Karpas-422 (cell line): ENCODE measurements at regions not wholly inside any gene's neighbourhood (a gene's known extent, or its start where the extent isn't known, plus 50 kb on each side); places are given as distances from the start of the nearest gene placed in this dataset.

ENCODE experiments used
- DNase-seq: peaks from one replicate; pipeline ENCODE4 v3.0.0-alpha.2; 2015
- H2AFZ ChIP-seq: fragments of 200-600 bp; sonication (generic); 2 replicates; pipeline ENCODE4 v1.6.1; 2014; ENCODE audit warnings: antibody characterized with exemption, low read length, mixed read lengths
- H3K27ac ChIP-seq: fragments of 200-600 bp; sonication (generic); 2 replicates; pipeline ENCODE4 v1.5.1; 2014; ENCODE audit warnings: mild to moderate bottlenecking, low read length, moderate library complexity
- H3K27me3 ChIP-seq: fragments of 200-600 bp; sonication (generic); 2 replicates; pipeline ENCODE4 v1.6.1; 2014; ENCODE audit warnings: low read length, mixed read lengths
- H3K36me3 ChIP-seq: fragments of 200-600 bp; sonication (generic); 2 replicates; pipeline ENCODE4 v1.6.1; 2014; ENCODE audit warnings: low read length, mixed read lengths; ENCODE audit not compliant: insufficient read depth
- H3K4me1 ChIP-seq: fragments of 200-600 bp; sonication (generic); 2 replicates; pipeline ENCODE4 v1.6.1; 2014; ENCODE audit warnings: mild to moderate bottlenecking, low read length, mixed read lengths
- H3K4me2 ChIP-seq: fragments of 200-600 bp; sonication (generic); 2 replicates; pipeline ENCODE4 v1.6.1; 2014; ENCODE audit warnings: low read length, low read depth, mild to moderate bottlenecking; ENCODE audit not compliant: poor library complexity, severe bottlenecking
- H3K4me3 ChIP-seq: fragments of 200-600 bp; sonication (generic); 2 replicates; pipeline ENCODE4 v1.5.1; 2014; ENCODE audit warnings: mild to moderate bottlenecking, antibody characterized with exemption, low read length, mixed read lengths
- H3K79me2 ChIP-seq: fragments of 200-600 bp; sonication (generic); 2 replicates; pipeline ENCODE4 v1.6.1; 2014; ENCODE audit warnings: mild to moderate bottlenecking, low read length, mixed read lengths
- H3K9ac ChIP-seq: fragments of 200-600 bp; sonication (generic); 2 replicates; pipeline ENCODE4 v1.6.0; 2014; ENCODE audit warnings: low read length
- H3K9me2 ChIP-seq: fragments of 200-600 bp; sonication (generic), shearing (Covaris generic); replicated peaks from 2 replicates; pipeline ENCODE4 v1.6.0; 2014; ENCODE audit warnings: mild to moderate bottlenecking, low read length, moderate library complexity; ENCODE audit not compliant: insufficient read depth
- H3K9me3 ChIP-seq: fragments of 300-700, 200-600 bp; sonication (generic); 2 replicates; pipeline ENCODE4 v1.6.1; 2014; ENCODE audit warnings: low read length, mixed read lengths
- H4K20me1 ChIP-seq: fragments of 200-600 bp; sonication (generic); 2 replicates; pipeline ENCODE4 v1.6.1; 2014; ENCODE audit warnings: mild to moderate bottlenecking, antibody characterized with exemption, low read length, low read depth; ENCODE audit not compliant: insufficient read depth

DNA sequence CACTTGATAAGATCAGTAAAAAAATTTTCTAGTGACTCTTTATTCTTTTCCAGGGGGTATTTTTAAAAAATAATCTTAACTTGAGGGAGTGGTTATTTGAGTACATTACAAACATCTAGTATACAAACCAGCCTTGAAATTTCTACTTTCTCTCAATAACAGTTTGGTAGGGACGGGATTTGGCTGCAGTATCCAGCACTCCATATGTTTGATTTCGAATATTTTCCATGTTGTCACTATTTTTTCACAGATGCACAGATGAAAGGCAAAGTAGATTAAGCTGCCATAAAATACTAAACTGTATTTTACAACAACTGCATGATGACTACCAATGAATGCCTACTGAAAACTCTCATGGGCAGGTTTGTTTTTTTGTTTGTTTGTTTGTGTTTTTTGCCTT lies 225.0 kb downstream of the COX7B2 start:
- Histone ChIP-seq H3K27me3 (no peaks in the 10 kb centered on the region), H2AFZ (no peak overlapping the region), H3K9me2 (no peaks in the 10 kb centered on the region), H3K4me2 (no peak overlapping the region), H3K4me3 (no peak overlapping the region), H3K27ac (no peak overlapping the region), H3K4me1 (no peaks in the 10 kb centered on the region), H3K9me3 (peaks cover 12% of the 10 kb centered on the region), H3K36me3 (no peaks in the 10 kb centered on the region), H3K79me2 (no peaks in the 10 kb centered on the region), H3K9ac (no peak overlapping the region), H4K20me1 (no peaks in the 10 kb centered on the region)
- no peak for DNase-seq

DNA sequence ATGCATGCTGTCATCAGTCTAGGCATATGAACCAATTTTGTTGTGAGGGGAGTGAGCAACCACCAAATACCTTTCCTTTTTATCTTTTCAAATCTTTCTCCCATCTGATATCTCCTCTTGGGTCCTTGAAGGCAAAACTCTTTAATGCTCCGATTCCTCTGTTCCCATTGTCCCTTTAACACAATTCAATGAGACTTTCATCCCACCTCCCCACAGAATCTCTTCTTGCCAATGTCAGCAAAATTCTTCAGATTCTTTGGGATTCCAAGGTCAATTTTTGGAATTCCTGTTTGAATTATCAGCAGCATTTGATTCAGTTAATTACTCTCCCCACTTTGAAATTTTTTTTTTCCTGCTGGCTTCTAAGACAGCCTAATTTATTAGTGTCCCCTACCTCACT lies 232.7 kb downstream of the COX7B2 start:
- no peaks in the 10 kb centered on the region for H4K20me1 ChIP-seq
- no peaks in the 10 kb centered on the region for H3K27me3 ChIP-seq
- peaks cover 22% of the 10 kb centered on the region for H3K9me3 ChIP-seq
- H3K9ac ChIP-seq: no peak overlapping the region
- no peaks in the 10 kb centered on the region for H3K9me2 ChIP-seq
- no peaks in the 10 kb centered on the region for H3K79me2 ChIP-seq
- no peaks in the 10 kb centered on the region for H3K4me1 ChIP-seq
- no peak overlapping the region for H3K4me3 ChIP-seq
- no peak overlapping the region for H2AFZ ChIP-seq
- H3K27ac ChIP-seq: no peak overlapping the region
- no peaks in the 10 kb centered on the region; the same call in 1 of the 2 replicates for H3K36me3 ChIP-seq
- H3K4me2 ChIP-seq: no peak overlapping the region
- no peak for DNase-seq

DNA sequence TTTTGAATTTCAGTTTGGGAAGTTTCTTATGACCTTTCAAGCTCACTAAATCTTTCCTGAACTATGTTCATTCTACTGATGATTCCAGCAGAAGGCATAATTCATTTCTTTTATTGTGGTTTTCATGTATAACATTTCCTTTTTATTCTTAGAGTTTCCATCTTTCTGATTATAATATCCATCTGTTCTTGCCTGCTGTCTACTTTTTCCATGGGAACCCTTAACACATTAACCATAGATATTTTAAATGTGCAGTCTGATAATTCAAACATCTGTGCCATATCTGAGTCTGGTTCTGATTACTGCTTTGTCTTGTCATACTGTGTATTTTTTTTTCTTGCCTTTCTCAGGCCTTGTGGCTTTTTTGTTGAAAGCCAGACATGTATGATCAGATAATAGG lies 234.7 kb downstream of the COX7B2 start:
- Histone ChIP-seq H3K9ac (no peak overlapping the region), H3K79me2 (no peaks in the 10 kb centered on the region), H3K9me2 (no peaks in the 10 kb centered on the region), H3K4me3 (no peak overlapping the region), H3K4me1 (no peaks in the 10 kb centered on the region), H3K27ac (no peak overlapping the region), H2AFZ (no peak overlapping the region), H3K27me3 (no peaks in the 10 kb centered on the region), H3K36me3 (no peaks in the 10 kb centered on the region; the same call in 1 of the 2 replicates), H4K20me1 (no peaks in the 10 kb centered on the region), H3K4me2 (no peak overlapping the region), H3K9me3 (peaks cover 12% of the 10 kb centered on the region)
- DNase-seq: no peak

DNA sequence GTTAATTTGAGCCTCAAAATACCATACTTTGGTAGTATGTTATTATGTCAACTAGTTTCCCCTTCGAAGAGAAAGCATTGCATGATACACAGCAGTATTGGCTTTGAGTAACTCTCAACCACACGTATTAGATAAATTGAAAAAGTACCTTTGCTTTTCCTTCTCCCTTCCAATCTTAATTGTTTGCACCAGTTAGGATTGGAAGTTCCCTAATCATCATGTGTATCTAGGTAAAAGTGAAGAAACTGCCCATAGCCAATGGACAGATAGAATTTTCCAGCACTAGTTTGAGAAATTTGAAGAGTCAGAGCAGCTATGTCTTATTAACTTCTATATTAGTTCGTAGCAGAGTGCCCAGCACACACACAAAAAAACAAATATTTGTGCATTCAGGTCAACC lies 241.3 kb downstream of the COX7B2 start:
- Histone ChIP-seq H4K20me1 (no peaks in the 10 kb centered on the region), H3K27ac (no peak overlapping the region), H3K4me2 (no peak overlapping the region), H3K27me3 (no peaks in the 10 kb centered on the region), H3K4me3 (no peak overlapping the region), H3K9me3 (no peaks in the 10 kb centered on the region), H3K9me2 (no peaks in the 10 kb centered on the region), H3K79me2 (no peaks in the 10 kb centered on the region), H3K36me3 (no peaks in the 10 kb centered on the region), H2AFZ (no peak overlapping the region), H3K4me1 (no peaks in the 10 kb centered on the region), H3K9ac (no peak overlapping the region)
- DNase-seq: no peak

DNA sequence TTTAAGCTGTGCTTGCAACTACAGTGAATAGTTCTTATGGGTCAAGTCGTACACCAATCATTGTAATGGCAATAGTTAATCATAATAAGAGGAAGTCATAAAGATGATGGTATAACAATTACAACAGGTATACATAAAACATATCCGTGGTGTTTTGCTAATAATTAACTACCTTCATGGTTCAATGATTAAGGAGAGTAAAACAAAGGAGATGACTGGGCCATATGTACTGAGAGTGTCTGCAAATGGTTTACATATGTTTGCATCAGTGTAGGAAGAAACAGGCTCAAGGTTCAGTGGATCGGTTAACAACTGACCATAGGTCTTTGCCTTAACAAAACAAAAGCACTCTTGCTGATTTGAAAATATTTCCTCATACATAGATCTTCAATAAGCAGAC lies 253.0 kb downstream of the COX7B2 start:
- H3K27ac ChIP-seq: no peak overlapping the region
- H3K79me2 ChIP-seq: no peaks in the 10 kb centered on the region
- no peak overlapping the region for H2AFZ ChIP-seq
- H3K4me2 ChIP-seq: no peak overlapping the region
- no peak overlapping the region for H3K9ac ChIP-seq
- H3K4me1 ChIP-seq: no peaks in the 10 kb centered on the region
- no peaks in the 10 kb centered on the region; the same call in 1 of the 2 replicates for H3K9me3 ChIP-seq
- no peaks in the 10 kb centered on the region for H4K20me1 ChIP-seq
- no peaks in the 10 kb centered on the region for H3K27me3 ChIP-seq
- no peaks in the 10 kb centered on the region for H3K36me3 ChIP-seq
- H3K9me2 ChIP-seq: no peaks in the 10 kb centered on the region
- no peak overlapping the region for H3K4me3 ChIP-seq
- no peak for DNase-seq

DNA sequence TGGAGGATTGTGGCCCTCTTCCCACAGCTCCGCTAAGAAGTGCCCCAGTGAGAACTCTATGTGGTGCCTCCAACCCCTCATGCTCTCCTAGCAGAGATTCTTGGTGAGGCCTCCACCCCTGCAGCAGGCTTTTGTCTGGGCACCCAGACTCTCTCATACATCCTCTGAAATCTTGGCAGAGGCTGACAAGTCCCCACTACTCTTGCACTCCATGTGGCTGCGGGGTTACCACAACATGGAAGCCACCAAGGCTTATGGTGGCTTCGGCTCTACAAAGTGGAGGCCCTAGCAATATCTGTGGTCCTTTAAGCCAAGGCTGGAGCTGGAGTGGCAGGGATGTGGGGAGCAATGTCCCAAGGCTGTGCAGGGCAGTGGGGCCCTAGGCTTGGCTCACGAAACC lies 255.2 kb downstream of the COX7B2 start:
- Histone ChIP-seq H2AFZ (no peak overlapping the region), H3K9me3 (peaks cover 8% of the 10 kb centered on the region; the same call in 1 of the 2 replicates), H3K4me1 (no peaks in the 10 kb centered on the region), H3K9ac (no peak overlapping the region), H3K27ac (no peak overlapping the region), H3K4me2 (no peak overlapping the region), H3K36me3 (no peaks in the 10 kb centered on the region), H3K27me3 (no peaks in the 10 kb centered on the region), H4K20me1 (no peaks in the 10 kb centered on the region), H3K4me3 (no peak overlapping the region), H3K79me2 (no peaks in the 10 kb centered on the region), H3K9me2 (no peaks in the 10 kb centered on the region)
- DNase-seq: no peak

DNA sequence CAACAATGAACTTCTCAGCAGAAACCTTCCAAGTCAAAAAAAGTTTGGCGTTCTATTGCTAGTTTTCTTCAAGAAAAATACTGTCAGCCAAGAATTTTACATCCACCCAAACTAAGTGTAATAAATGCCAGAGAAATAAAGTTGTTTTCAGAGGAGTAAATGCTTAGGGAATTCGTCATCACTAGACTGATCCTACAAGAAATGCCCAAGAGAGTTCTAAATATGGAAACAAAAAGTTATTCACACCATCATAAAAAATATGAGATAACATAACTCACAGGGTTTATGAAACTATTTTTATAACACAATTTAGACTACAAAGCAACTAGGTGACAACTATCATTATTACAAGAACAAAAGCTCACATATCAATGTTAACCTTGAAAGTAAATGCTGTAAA lies 259.5 kb upstream of the GABRA2 start:
- Histone ChIP-seq H3K27ac (no peak overlapping the region), H3K9ac (no peak overlapping the region), H2AFZ (no peak overlapping the region), H3K4me1 (no peaks in the 10 kb centered on the region), H3K9me2 (no peaks in the 10 kb centered on the region), H3K4me2 (no peak overlapping the region), H3K27me3 (no peaks in the 10 kb centered on the region), H4K20me1 (no peaks in the 10 kb centered on the region), H3K36me3 (no peaks in the 10 kb centered on the region), H3K9me3 (peaks cover 13% of the 10 kb centered on the region), H3K79me2 (no peaks in the 10 kb centered on the region), H3K4me3 (no peak overlapping the region)
- DNase-seq: no peak

DNA sequence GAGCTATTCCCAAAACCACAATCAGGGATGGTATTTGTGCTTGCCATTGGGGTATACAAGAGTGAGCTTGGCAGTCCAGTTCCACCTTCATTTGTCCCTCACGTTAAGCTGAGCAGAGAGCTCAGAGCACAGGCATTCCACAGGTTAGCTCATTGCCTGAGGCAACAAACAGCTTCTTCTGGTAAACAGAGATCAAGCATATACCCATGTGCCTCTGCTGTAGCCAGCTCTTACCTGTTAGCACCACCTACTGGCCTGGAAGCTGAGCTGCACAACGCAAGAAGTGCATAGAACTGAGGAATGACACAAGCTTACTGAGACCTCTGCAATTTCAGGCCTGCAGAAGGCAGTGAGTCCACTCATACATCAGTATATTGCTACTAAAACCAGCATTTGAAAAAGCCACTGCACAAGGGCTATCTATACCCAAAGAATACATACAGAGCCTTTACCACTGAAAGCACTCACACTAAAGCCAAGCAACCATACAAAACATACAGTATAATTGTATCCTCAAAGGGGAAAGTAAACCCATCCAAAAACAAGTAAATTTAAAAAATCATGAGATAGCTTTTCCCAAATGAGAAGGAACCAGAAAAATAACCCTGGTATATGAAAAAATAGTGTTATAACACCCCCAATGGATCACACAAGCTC lies 258.3 kb upstream of the GABRA2 start:
- peak; percentile 73 for DNase-seq

More for the DNA sequence above, 258.3 kb upstream of the GABRA2 start:
- no peak overlapping the region for H2AFZ ChIP-seq
- no peaks in the 10 kb centered on the region for H3K4me1 ChIP-seq
- peaks cover 13% of the 10 kb centered on the region for H3K9me3 ChIP-seq
- H3K9me2 ChIP-seq: no peaks in the 10 kb centered on the region
- H3K27me3 ChIP-seq: no peaks in the 10 kb centered on the region
- H3K36me3 ChIP-seq: no peaks in the 10 kb centered on the region
- H3K4me3 ChIP-seq: no peak overlapping the region
- H3K79me2 ChIP-seq: no peaks in the 10 kb centered on the region
- H3K9ac ChIP-seq: no peak overlapping the region
- H4K20me1 ChIP-seq: no peaks in the 10 kb centered on the region
- H3K27ac ChIP-seq: no peak overlapping the region
- no peak overlapping the region for H3K4me2 ChIP-seq
